Epithelial cell of proximal tubule (primary cell): ENCODE measurements at regions not wholly inside any gene's neighbourhood (a gene's known extent, or its start where the extent isn't known, plus 50 kb on each side); places are given as distances from the start of the nearest gene placed in this dataset.
"Not testable (repeated sequence)": the region's sequence is repeated elsewhere in the genome, so short reads cannot be mapped to it uniquely, and the experiment has no call there.

Experiments used
- DNase-seq: peaks from one replicate; pipeline ENCODE4 v3.0.0-alpha.2; 2011; ENCODE audit warnings: low read depth
- H3K4me3 ChIP-seq: 2 replicates; pipeline ENCODE4 v1.5.1; 2011; ENCODE audit warnings: low read depth, mild to moderate bottlenecking, low read length
- CTCF ChIP-seq: conservative IDR thresholded peaks from 2 replicates; pipeline ENCODE4 v1.5.1; 2012; ENCODE audit warnings: low read depth, mild to moderate bottlenecking, low read length

- H3K4me3 ChIP-seq: no peak overlapping the region
- DNase-seq: no peak
- no peak for TF ChIP-seq CTCF
Observed at GRCh38 chr18:70398076-70398475, 109.2 kb downstream of the SOCS6 start.

GRCh38 chr18:70397259-70397925 is 108.5 kb downstream of the SOCS6 start:
- no peak for TF ChIP-seq CTCF
- H3K4me3 ChIP-seq: no peak overlapping the region
- no peak for DNase-seq

- not testable (repeated sequence) for DNase-seq, H3K4me3 ChIP-seq
Observed at GRCh38 chr18:70395771-70396170, 106.9 kb downstream of the SOCS6 start.

DNA sequence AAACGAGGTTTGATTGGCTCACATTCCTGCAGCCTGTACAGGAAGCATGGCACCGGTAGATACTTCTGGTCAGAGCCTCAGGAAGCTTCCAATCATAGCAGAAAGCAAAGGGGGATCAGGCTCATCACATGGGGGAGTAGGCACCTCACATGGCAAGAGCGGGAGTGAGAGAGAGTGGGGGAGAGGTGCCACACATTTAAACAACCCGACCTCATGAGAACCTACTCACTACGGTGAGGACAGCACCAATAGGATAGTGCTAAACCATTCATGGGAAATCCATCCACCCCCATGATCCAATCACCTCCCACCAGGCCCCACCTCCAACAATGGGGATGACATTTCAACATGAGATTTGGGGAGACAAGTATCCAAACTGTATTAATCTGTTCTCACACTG is 105.8 kb downstream of the SOCS6 start:
- TF ChIP-seq CTCF: no peak
- DNase-seq: no peak
- no peak overlapping the region for H3K4me3 ChIP-seq

DNA sequence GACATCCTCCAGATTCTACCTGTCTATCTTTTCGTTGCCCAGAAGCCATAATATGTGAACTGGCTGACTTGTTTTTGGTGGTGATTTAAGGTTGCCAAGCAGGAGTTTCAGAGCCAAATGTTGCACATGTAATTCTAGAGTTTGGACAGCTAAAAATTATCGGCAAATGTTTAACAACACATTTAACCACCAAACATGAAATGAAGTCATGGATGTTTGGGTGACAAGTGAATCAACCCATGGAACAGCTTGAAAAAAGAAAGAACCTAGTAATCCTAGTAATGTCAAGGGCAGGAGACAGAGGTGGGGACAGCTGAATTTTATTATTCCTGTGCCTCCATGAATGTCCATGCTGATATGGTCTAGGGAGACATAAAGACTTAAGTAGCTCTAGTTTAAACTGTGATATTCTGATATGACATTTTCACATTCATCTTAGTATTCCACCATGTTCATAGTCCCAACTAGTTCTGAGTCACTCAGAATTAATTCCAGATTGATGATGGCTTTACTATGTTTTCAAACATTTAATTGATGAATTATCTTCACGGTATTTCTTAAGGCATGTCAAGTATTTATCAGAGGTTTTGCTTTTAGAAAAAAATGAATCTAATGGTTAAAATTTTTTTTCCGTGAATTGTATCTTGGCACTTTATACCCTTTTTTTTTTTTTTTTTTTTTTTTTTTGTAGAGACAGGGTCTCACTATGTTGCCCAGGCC is 101.7 kb downstream of the SOCS6 start:
- TF ChIP-seq CTCF: no peak
- DNase-seq: no peak
- no peak overlapping the region for H3K4me3 ChIP-seq

DNA sequence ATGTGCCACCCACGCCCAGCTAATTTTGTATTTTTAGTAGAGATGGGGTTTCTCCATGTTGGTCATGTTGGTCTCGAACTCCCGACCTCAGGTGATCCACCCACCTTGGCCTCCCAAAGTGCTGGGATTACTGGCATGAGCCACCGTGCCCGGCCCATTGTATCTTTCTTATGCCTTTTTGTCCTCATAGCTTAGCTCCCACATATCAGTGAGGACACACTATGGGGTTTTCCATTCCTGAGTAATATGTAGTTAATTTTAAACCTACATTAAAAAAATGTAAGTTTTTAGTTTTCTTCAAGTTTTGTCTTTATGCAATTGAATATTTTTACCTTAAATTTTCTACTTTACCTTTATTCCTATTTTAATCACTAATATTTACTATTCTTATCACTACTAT is 100.2 kb downstream of the SOCS6 start:
- DNase-seq, H3K4me3 ChIP-seq: not testable (repeated sequence)

- no peak for TF ChIP-seq CTCF
- no peak overlapping the region for H3K4me3 ChIP-seq
- no peak for DNase-seq
Observed at GRCh38 chr18:70387027-70387426, 98.2 kb downstream of the SOCS6 start.

DNA sequence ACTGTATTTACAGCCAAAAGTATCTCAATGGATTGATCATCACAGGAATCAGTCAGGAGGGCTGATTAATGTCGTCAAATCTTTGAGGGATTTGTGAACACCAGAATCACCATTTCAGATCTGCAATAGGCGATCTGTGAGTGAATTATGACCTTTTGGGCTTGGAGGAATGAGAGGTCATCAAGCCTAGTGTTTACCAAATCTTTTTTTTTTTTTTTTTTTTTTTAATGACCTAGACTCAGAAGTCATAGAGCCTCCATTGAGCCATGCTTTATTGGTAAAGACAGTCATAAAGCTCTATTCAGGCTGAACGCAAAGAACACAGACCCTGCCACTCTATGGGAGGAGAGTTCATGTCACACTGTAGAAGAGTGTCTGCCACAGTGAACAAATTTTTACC is 97.7 kb downstream of the SOCS6 start:
- no peak for TF ChIP-seq CTCF
- DNase-seq: no peak
- H3K4me3 ChIP-seq: no peak overlapping the region
